T47D (cell line): ENCODE measurements at regions not wholly inside any gene's neighbourhood (a gene's known extent, or its start where the extent isn't known, plus 50 kb on each side); places are given as distances from the start of the nearest gene placed in this dataset.
"Not testable (repeated sequence)": the region's sequence is repeated elsewhere in the genome, so short reads cannot be mapped to it uniquely, and the experiment has no call there.

Source experiments
- DNase-seq, 2 experiments: peaks; one replicate each; pipeline versions ENCODE4 v3.0.0 to v3.0.0-alpha.2; 2011 to 2012; ENCODE audit warnings: low read depth in 1 of 2, low spot score in 1 of 2
- JUND ChIP-seq: IDR thresholded peaks from 2 replicates; pipeline ENCODE4 v1.6.1; 2012; ENCODE audit warnings: low read depth
- in situ Hi-C: cut with HindIII; loops from 2 replicates; pipeline ENCODE4 v1.10.0; 2016; ENCODE audit warnings: low sequenced_read_pairs, low pct_unique_long_range_greater_than_20kb

- TF ChIP-seq JUND: no peak
- in situ Hi-C loops: no loop called here
- no peak for DNase-seq
Measured at GRCh38 chr2:18986046-18986445, 372.4 kb downstream of the OSR1 start.

DNA sequence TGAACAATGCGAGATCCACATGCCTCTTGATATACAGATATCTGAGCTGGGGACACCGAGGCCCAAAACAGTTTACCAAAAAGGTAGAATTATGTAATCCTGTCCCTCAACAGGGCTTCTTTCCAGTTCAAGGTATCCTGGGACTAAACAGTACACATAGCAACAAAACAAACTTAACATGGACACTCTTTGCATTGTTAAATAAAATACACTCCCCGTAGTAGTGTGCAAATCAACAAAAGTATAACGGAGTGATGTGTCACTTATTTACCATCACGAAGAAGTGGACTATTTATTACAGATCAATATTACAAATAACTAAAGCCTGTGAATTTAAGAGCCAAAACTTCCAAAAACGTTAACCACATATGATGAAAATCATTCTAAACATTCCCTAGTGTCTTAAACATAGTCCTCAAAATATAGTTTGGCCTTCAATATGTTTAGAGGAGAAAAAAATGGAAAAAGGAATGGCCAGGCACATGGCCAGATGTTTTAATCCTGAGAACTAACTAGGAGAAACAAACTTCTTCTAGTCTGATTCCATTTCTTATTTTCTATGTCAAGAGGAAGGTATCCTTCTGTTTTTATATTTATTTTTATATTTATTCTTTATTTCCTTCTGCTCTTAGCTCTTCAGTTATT is 377.5 kb downstream of the OSR1 start:
- in situ Hi-C loops: no loop called here
- TF ChIP-seq JUND: no peak
- no peak for DNase-seq

DNA sequence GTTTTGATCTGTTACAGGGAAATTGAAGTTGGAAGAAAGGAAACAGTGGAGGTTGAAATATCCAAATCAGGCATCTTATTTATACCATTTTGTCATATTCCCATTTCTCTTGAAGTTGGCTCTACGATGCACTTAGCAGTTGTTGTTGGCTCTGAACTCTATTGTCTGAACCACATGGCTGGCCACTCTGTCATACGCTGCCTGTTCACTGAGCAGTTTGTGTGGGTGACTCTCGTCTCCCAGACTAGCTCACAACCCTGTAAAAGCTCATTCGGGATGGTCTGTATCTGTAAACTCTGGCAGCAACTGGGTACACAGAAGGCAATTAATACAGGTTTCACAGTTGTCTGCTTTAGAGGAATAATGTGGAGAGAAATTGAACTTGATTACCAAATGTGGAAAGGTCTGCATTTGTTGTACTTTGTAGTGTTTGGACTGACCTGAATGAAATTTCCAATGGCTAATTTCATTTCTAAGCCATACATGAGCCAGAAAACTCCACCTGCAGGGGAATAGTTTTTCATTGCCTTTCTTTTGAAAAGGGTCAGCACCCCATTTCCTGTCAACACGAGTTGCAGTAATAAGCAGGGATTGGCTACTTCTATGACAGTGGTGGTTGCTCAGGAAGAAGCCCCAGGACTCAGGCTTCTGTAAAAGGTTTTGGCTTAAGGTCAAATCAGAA is 378.2 kb downstream of the OSR1 start:
- no peak for TF ChIP-seq JUND
- no peak for DNase-seq
- in situ Hi-C loops: no loop called here

DNA sequence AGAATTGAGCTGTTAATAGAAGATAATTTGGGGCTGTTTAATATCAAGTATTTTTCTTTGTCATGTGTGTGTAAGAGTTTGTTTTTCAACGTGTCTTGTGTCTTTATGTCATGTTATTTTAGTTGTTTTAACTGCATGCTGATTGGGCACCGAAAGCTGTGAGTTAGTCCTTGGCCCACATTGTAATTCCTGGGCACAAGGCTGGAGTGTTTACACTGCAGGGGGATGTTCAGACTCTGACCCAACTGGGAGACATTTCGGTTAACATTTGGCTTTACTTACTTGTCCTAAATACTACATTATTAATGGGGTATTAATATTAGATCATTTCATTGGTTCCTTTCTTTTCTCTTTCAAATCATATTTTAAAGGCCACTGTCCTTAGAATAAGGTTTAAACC is 381.0 kb downstream of the OSR1 start:
- no peak for TF ChIP-seq JUND
- no peak for DNase-seq
- in situ Hi-C loops: no loop called here

DNA sequence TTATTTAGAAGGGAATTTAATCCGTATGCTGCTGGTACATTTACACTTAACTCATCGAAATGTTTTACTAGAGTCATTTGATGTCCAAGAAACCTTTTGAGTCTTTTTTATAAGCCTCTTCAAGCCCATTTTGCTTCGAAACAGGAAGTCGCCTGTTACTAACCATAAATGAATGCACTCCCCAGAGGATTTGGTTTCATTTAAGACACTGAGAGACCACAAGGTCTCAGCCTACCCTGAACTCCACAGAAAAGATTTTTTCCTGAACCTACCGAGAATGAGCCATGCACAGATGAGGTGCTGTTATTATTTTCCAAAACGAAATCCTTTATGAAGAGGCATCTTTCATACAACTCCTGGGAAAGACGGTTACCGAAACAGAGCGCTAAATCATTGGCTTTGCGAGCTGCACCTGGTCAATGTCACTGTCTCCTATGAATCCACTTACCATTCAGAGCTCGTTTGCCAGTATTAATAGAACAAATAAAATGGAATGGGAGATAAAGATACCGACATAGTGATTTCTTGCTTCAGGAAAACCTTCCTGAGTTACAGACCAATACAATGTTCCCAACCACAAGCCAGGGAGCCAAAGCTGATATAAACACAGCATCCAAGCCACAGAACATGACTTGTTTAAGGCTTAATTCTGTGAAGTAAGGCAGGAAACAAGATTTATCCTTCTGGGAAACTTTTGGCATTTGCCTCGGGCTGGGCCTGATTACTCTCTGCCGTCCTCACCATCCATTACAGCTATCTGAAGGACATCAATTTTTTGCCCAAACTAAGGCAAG is 382.1 kb downstream of the OSR1 start:
- in situ Hi-C loops: no loop called here
- no peak for DNase-seq
- no peak for TF ChIP-seq JUND

GRCh38 chr2:18975506-18976167 is 382.8 kb downstream of the OSR1 start:
- TF ChIP-seq JUND: no peak
- in situ Hi-C loops: no loop called here

DNA sequence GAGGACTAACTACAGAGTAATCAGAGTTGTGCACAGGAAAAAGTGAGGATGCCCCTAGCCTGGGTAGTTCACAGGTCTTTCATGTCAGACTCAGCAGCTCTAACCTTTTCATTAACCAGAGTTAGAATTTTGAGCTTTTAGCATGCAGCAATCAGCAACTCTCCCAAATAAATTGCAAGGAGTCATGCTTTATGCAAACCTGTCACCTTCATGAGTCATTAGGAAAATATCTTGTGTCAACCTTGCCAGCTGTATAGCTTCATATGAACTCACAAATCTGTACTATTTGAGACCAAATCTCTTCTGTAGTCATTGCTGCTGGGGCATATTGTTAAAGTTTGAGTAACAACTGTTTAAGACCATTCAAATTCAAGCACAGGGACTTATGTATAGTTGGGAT is 382.3 kb upstream of the NT5C1B start:
- DNase-seq: no peak
- in situ Hi-C loops: no loop called here
- TF ChIP-seq JUND: no peak

More at GRCh38 chr2:18975506-18976167, 382.8 kb downstream of the OSR1 start:
- DNase-seq: no peak

GRCh38 chr2:18971069-18971378 is 381.7 kb upstream of the NT5C1B start:
- no peak for TF ChIP-seq JUND
- DNase-seq: no peak
- in situ Hi-C loops: no loop called here

GRCh38 chr2:18966131-18966530 is 376.8 kb upstream of the NT5C1B start:
- in situ Hi-C loops: no loop called here
- TF ChIP-seq JUND: no peak
- DNase-seq: no peak

DNA sequence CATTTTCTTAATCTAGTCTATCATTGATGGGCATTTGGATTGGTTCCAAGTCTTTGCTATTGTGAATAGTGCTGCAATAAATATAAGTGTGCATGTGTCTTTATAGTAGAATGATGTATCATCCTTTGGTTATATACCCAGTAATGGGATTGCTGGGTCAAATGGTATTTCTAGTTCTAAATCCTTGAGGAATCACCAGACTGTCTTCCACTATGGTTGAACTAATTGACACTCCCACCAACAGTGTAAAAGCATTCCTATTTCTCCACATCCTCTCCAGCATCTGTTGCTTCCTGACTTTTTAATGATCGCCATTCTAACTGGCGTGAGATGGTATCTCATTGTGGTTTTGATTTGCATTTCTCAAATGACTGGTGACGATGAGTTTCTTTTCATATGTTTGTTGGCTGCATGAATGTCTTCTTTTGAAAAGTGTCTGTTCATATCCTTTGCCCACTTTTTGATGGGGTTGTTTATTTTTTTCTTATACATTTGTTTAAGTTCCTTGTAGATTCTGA is 374.4 kb upstream of the NT5C1B start:
- in situ Hi-C loops, DNase-seq: not testable (repeated sequence)

- TF ChIP-seq JUND: no peak
- DNase-seq: no peak
- in situ Hi-C loops: no loop called here
Measured at GRCh38 chr2:18961991-18962421, 372.6 kb upstream of the NT5C1B start.

- in situ Hi-C loops: no loop called here
- TF ChIP-seq JUND: no peak
- no peak for DNase-seq
Measured at GRCh38 chr2:18959952-18960717, 370.8 kb upstream of the NT5C1B start.
